ENCODE measurements at regions not wholly inside any gene's neighbourhood (a gene's known extent, or its start where the extent isn't known, plus 50 kb on each side); places are given as distances from the start of the nearest gene placed in this dataset.

GRCh38 chr7:98463837-98464557 lies 63.1 kb upstream of the BAIAP2L1 start:
- no peak for DNase-seq

- no peak for DNase-seq
These were observed 62.2 kb upstream of the BAIAP2L1 start for GRCh38 chr7:98462911-98463633.

GRCh38 chr7:98460902-98461301 lies 60.0 kb upstream of the BAIAP2L1 start:
- no peak for DNase-seq

- DNase-seq, result no peak
These were observed 58.6 kb upstream of the BAIAP2L1 start for GRCh38 chr7:98459529-98459928.

- DNase-seq, result no peak
These were observed 57.4 kb upstream of the BAIAP2L1 start for GRCh38 chr7:98458090-98458875.

GRCh38 chr7:98456866-98457265 lies 56.0 kb upstream of the BAIAP2L1 start:
- no peak for DNase-seq

GRCh38 chr7:98452791-98453190 lies 51.9 kb upstream of the BAIAP2L1 start:
- DNase-seq, result no peak
